GM12872 (cell line): ENCODE measurements at regions not wholly inside any gene's neighbourhood (a gene's known extent, or its start where the extent isn't known, plus 50 kb on each side); places are given as distances from the start of the nearest gene placed in this dataset.

Source experiments
- CTCF ChIP-seq: IDR thresholded peaks from 3 replicates; pipeline ENCODE4 v1.5.1; 2011; ENCODE audit warnings: low read depth, mild to moderate bottlenecking, low read length, moderate library complexity; ENCODE audit not compliant: insufficient read depth

GRCh38 chr2:189338115-189338514, 103.2 kb upstream of the WDR75 start:
- TF ChIP-seq CTCF = no peak

DNA sequence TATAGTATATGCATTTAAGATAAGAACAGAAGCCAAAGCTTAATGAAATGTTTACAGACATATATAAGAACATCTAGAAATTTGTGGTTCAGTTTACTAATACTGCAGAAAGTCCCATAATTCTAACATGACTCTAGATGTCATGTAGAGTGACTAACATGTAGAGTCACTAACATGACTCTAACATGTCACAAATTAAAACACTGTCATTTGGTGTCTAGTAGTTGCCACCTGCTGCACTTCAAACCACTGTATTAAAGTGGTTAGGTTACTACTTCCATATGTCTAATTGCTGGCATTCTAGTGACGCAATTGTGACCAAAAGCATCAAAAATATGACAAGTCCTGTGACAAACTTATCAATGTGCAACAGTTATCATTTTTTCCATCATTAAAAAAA, 100.2 kb upstream of the WDR75 start:
- no peak for TF ChIP-seq CTCF

GRCh38 chr2:189344043-189344442, 97.2 kb upstream of the WDR75 start:
- no peak for TF ChIP-seq CTCF

- no peak for TF ChIP-seq CTCF
These were observed 93.7 kb upstream of the WDR75 start for GRCh38 chr2:189347540-189347939.

- TF ChIP-seq CTCF = no peak
These were observed 92.9 kb upstream of the WDR75 start for GRCh38 chr2:189348369-189348768.

DNA sequence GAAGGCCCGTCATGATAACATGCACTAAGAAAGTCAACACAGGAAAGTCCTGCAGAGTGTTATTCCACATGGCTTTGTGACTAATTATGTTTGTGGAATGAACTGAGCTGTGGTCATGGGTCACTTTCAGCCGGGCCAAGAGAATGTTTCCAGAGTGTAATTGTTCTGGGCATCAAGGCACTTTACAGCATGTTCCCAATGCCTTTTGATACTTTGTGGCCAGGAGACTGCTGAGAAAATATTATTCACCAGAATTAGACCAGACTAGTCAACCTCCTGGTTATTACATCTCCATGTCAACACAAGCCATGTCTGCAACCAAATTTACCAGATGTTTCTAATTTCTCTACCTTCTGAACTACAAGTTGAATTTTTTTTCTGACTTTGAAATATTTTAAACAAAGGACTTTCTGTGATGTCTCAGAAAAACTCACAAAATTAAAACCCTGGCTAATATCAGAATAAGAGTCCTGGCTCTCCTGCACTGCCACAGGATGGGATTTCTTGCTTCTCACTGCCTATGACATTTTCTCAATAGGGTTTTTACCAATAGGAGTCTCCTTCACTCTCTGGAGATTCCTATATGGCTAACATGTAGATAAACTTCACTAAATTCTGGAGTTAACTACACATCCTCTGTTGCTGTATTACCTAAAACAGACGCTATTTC, 90.6 kb upstream of the WDR75 start:
- TF ChIP-seq CTCF = no peak

DNA sequence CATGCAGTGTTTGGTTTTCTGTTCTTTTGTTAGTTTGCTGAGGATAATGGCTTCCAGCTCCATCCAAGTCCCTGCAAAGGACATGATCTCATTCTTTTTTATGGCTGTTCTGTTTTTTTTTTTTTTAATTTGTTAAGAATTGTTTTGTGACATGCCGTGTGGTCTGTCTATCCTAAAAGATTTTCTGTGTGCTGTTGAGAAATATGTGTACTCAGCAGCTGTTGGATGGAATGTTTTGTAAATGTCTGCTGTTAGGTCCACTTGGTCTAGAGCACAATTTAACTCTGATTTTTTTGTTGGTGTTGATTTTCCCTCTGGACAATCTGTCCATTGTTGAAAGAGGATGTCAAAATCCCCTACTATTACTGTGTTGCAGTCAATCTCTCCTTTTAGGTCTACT, 80.4 kb upstream of the WDR75 start:
- TF ChIP-seq CTCF = no peak
